Liver (tissue), 3 donors: ENCODE measurements at regions not wholly inside any gene's neighbourhood (a gene's known extent, or its start where the extent isn't known, plus 50 kb on each side); places are given as distances from the start of the nearest gene placed in this dataset.

Experiments used
- EGR1 ChIP-seq, 2 donors: IDR thresholded peaks; 2 replicates each; pipeline ENCODE4 v1.6.1; 2016 to 2018; ENCODE audit warnings: antibody characterized with exemption in 2 of 2, low read depth in 2 of 2
- GABPA ChIP-seq, 2 donors: IDR thresholded peaks in 1 of 2; conservative IDR thresholded peaks in 1 of 2; 2 replicates each; pipeline ENCODE4 v1.6.1; 2016; ENCODE audit warnings: antibody characterized with exemption in 2 of 2, mild to moderate bottlenecking in 1 of 2, moderate library complexity in 1 of 2
- HNF4A ChIP-seq, 2 donors: conservative IDR thresholded peaks; 2 replicates each; pipeline ENCODE4 v1.6.1; 2016; ENCODE audit warnings: antibody characterized with exemption in 2 of 2, mild to moderate bottlenecking in 2 of 2
- JUND ChIP-seq, 2 donors: IDR thresholded peaks; 2 replicates each; pipeline ENCODE4 v1.6.1; 2016; ENCODE audit warnings: antibody characterized with exemption in 2 of 2
- RAD21 ChIP-seq, 2 donors: IDR thresholded peaks; 2 replicates each; pipeline ENCODE4 v1.6.1; 2016; ENCODE audit warnings: antibody characterized with exemption in 2 of 2, mild to moderate bottlenecking in 2 of 2
- RXRA ChIP-seq, 2 donors: IDR thresholded peaks; 2 replicates each; pipeline ENCODE4 v1.6.1; 2017 to 2018; ENCODE audit warnings: antibody characterized with exemption in 2 of 2, mild to moderate bottlenecking in 1 of 2
- SP1 ChIP-seq: IDR thresholded peaks from 2 replicates; pipeline ENCODE4 v1.6.1; 2018; ENCODE audit warnings: antibody characterized with exemption, mild to moderate bottlenecking
- TAF1 ChIP-seq: conservative IDR thresholded peaks from 2 replicates; pipeline ENCODE4 v1.6.1; 2016; ENCODE audit warnings: antibody characterized with exemption, mild to moderate bottlenecking
- YY1 ChIP-seq: IDR thresholded peaks from 2 replicates; pipeline ENCODE4 v1.6.1; 2016; ENCODE audit warnings: antibody characterized with exemption, mild to moderate bottlenecking
- TF ChIP-seq, protein P1 (sequence below): IDR thresholded peaks from 2 replicates; pipeline ENCODE4 v1.6.1; 2016; ENCODE audit warnings: antibody characterized with exemption
- TF ChIP-seq, protein P2 (sequence below): fragments of 150-350 bp; IDR thresholded peaks from 2 replicates; pipeline ENCODE4 v1.5.1; 2017; ENCODE audit warnings: improper control_type of control experiment, low read depth, low read length; ENCODE audit not compliant: missing input control
- TF ChIP-seq, protein P3 (sequence below): IDR thresholded peaks from 2 replicates; pipeline ENCODE4 v1.6.1; 2016; ENCODE audit warnings: antibody characterized with exemption, mild to moderate bottlenecking
- TF ChIP-seq, protein P4 (sequence below): IDR thresholded peaks from 2 replicates; pipeline ENCODE4 v1.6.1; 2016; ENCODE audit warnings: antibody characterized with exemption
- TF ChIP-seq, protein P5 (sequence below): IDR thresholded peaks from 2 replicates; pipeline ENCODE4 v1.6.1; 2016; ENCODE audit warnings: antibody characterized with exemption
- donor health status: healthy.
- donor health status: healthy.

DNA sequence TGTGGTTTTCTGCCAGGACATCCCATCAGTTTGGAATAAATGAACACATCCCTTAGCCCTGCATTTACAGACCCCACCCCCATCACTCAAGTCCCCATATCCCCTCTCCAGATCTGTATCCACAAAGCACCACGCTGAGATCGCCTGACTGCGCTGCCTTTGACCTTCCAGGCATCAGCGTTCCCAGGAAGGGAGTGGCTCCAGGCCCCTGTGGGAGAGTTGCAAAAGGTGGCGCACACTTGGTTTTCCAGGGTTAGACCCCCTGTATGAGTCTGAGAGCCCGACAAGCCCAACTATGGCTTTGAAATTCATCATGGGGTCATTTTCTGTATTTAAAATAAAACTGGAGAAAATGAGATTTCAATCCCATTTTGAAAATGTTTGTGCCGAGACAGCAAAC lies 137.0 kb upstream of the ZNF236 start:
- TF ChIP-seq, protein P1, sequence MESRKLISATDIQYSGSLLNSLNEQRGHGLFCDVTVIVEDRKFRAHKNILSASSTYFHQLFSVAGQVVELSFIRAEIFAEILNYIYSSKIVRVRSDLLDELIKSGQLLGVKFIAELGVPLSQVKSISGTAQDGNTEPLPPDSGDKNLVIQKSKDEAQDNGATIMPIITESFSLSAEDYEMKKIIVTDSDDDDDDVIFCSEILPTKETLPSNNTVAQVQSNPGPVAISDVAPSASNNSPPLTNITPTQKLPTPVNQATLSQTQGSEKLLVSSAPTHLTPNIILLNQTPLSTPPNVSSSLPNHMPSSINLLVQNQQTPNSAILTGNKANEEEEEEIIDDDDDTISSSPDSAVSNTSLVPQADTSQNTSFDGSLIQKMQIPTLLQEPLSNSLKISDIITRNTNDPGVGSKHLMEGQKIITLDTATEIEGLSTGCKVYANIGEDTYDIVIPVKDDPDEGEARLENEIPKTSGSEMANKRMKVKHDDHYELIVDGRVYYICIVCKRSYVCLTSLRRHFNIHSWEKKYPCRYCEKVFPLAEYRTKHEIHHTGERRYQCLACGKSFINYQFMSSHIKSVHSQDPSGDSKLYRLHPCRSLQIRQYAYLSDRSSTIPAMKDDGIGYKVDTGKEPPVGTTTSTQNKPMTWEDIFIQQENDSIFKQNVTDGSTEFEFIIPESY = no peak
- TF ChIP-seq, protein P2, sequence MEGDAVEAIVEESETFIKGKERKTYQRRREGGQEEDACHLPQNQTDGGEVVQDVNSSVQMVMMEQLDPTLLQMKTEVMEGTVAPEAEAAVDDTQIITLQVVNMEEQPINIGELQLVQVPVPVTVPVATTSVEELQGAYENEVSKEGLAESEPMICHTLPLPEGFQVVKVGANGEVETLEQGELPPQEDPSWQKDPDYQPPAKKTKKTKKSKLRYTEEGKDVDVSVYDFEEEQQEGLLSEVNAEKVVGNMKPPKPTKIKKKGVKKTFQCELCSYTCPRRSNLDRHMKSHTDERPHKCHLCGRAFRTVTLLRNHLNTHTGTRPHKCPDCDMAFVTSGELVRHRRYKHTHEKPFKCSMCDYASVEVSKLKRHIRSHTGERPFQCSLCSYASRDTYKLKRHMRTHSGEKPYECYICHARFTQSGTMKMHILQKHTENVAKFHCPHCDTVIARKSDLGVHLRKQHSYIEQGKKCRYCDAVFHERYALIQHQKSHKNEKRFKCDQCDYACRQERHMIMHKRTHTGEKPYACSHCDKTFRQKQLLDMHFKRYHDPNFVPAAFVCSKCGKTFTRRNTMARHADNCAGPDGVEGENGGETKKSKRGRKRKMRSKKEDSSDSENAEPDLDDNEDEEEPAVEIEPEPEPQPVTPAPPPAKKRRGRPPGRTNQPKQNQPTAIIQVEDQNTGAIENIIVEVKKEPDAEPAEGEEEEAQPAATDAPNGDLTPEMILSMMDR = no peak
- TF ChIP-seq, protein P3, sequence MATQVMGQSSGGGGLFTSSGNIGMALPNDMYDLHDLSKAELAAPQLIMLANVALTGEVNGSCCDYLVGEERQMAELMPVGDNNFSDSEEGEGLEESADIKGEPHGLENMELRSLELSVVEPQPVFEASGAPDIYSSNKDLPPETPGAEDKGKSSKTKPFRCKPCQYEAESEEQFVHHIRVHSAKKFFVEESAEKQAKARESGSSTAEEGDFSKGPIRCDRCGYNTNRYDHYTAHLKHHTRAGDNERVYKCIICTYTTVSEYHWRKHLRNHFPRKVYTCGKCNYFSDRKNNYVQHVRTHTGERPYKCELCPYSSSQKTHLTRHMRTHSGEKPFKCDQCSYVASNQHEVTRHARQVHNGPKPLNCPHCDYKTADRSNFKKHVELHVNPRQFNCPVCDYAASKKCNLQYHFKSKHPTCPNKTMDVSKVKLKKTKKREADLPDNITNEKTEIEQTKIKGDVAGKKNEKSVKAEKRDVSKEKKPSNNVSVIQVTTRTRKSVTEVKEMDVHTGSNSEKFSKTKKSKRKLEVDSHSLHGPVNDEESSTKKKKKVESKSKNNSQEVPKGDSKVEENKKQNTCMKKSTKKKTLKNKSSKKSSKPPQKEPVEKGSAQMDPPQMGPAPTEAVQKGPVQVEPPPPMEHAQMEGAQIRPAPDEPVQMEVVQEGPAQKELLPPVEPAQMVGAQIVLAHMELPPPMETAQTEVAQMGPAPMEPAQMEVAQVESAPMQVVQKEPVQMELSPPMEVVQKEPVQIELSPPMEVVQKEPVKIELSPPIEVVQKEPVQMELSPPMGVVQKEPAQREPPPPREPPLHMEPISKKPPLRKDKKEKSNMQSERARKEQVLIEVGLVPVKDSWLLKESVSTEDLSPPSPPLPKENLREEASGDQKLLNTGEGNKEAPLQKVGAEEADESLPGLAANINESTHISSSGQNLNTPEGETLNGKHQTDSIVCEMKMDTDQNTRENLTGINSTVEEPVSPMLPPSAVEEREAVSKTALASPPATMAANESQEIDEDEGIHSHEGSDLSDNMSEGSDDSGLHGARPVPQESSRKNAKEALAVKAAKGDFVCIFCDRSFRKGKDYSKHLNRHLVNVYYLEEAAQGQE = no peak
- TF ChIP-seq, protein P4, sequence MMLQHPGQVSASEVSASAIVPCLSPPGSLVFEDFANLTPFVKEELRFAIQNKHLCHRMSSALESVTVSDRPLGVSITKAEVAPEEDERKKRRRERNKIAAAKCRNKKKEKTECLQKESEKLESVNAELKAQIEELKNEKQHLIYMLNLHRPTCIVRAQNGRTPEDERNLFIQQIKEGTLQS = no peak
- no peak for TF ChIP-seq JUND (IDR thresholded peaks at IDR 0.05)
- no peak for TF ChIP-seq RXRA (IDR thresholded peaks at IDR 0.05)
- no peak for TF ChIP-seq YY1
- TF ChIP-seq, protein P5, sequence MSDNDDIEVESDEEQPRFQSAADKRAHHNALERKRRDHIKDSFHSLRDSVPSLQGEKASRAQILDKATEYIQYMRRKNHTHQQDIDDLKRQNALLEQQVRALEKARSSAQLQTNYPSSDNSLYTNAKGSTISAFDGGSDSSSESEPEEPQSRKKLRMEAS = no peak
- no peak for TF ChIP-seq RAD21 (IDR thresholded peaks at IDR 0.05)
- no peak for TF ChIP-seq SP1
- TF ChIP-seq GABPA (IDR thresholded peaks at IDR 0.05 in 1 of 2, conservative IDR thresholded peaks at IDR 0.05 in 1 of 2) = no peak
- no peak for TF ChIP-seq TAF1
- no peak for TF ChIP-seq HNF4A (conservative IDR thresholded peaks at IDR 0.05)
- no peak for TF ChIP-seq EGR1 (IDR thresholded peaks at IDR 0.05; ENCODE audit: low read depth in 2 of 2)
